GM19468 (cell line): ENCODE measurements at regions not wholly inside any gene's neighbourhood (a gene's known extent, or its start where the extent isn't known, plus 50 kb on each side); places are given as distances from the start of the nearest gene placed in this dataset.

Experiments
- ATAC-seq: cut with Tn5 transposase; IDR thresholded peaks from one replicate; pipeline ENCODE4 v1.9.1; 2021; ENCODE audit warnings: mild to moderate bottlenecking, moderate library complexity, moderate number of reproducible peaks; ENCODE audit not compliant: unreplicated experiment; ENCODE audit errors: extremely low read depth

DNA sequence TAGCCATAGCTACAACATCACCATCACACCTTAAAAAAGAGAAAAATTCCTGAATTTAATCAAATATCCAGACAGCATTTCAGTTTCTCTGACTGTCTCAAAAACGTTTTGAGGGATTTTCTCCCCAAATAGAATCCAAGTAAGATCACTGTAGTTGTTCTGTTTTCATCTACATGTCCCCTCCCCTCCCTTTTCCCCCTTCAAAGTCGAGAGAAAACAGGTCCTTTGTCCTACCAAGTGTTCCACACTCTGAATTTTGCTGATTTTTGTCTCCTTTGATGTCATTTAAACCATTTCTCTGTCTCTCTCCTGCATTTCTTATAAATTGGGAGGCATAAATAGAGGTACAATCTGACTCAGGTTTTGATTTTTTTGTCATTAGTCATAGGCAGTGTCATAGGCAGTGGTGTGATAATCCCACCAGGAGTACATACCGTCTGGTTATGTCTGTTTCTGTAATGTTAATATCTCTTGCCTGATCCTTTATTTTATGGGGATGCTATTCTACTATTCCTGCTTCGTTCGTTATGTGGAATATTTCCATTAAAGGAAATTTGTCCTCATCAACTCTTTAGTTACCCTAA, 348.6 kb downstream of the PTTG2 start:
- ATAC-seq, result no peak

DNA sequence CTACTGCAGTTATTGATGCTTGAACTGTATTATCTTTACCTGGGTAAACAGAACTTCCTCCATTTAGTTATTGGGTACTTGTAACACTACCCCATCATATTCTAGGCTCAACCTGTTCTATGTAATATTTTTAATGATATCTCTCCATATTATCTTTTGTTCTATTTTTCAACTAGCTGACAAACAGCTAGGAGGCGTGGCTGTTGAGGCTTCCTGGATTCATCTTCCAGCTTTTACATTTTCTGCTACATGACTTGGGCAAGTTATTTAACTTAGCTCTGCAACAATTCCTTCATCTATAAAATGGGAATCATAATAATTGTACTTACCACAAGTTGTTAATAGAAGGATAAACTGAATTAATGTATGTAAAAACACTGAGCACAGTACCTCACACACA, 349.3 kb downstream of the PTTG2 start:
- ATAC-seq, result no peak

DNA sequence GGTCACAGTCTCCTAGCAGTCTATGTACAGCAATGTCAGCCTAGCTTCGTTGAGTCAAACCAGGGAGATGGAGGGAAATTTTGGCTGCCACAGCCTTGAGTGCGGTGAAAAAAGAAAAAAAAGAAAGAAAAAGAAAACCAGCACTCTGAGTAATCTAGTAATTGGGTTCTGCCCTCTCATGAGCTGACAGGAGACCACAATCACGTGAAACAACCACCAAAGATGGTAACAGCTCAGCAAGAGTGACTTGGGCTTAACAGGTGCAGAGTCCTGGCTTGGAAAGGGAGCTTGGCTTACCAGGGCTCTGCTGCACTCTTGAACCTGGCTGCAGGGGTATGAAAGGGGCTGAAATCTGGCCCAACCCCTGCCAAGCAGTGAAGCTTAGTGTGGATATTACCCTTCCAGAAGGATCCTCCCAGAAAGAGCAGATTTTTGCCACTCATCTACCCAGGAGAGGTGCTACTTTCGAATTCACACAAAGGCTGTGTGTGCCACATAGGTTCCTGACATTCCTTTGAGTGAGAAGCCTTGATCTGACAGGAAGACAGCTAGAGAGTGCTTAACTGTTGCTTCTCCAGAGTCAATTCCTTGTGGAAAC, 350.3 kb downstream of the PTTG2 start:
- peak; percentile 95 for ATAC-seq

DNA sequence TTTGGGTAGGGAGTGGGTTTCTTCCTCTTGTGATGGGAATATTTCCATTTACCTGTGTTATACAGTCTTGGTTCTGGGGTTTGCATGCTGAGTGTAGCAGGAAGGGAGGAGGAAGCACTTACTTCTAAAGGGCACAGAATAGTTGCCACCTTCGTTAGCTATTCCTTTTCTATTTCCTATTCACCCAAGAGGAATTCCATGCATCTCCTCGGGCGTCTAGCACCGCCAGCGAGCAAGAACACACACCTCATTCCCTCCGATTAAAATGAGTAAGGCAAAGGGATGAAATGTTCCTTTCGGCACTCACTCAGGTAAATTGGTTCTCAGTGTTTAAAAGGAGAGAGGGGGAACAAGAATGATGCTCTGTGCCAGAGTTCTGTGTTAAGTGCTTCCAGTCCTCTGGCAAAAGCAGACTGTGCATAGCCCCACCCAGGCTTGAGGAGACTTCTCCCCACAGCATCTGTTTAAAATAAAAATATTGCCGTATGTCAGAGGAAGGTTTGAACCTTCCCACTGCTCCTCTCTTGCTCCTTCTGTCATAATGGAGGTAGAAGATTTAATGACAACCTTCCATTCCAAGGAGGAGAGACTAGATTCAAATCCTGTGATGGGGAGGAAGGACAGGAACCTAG, 351.4 kb downstream of the PTTG2 start:
- no peak for ATAC-seq

DNA sequence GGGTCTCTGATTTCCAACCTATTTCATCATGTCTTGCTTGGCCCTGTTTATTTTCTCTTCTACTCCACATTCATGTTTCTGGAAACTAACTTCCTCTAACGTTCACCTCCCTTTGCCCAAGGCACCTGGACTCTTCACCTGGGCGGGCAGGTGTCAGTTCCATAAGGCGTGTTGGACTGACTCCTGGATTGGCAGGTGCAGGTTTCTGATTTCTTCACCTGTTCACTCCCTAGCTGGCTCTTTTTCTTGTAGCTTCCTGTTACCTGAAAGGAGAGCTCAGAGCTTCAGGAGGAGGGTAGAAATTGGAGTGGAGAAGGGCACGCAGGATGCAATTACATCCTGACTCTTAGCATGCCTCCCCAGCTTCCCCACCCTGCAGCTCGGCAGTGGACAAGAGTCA, 350.8 kb upstream of the KLF3 start:
- no peak for ATAC-seq

DNA sequence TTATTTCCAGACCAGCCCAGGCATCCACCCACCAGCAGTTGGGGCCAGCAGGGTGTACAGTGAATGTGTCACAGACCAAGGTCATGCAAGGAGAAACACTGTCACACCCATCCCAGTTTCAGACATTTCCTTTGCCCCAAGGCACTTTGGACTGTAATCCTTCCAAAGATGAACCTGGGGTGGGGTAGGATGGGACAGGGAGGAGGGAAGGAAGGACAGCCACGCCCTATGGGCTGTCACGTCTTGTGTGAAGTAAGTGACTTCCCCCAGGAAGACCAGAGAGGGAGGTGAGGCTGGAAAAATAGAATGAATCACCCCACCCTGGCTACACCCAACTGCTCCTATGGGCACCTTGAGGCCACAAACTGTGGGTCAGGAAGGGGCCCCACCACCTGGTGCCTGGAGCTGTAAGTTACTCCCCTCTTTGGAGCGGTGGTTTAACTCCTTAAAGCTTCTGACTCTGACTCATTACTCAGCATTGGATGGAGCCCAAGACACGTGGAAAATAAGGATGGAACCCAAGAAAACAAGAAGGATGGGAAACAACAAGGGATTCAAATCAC, 349.9 kb upstream of the KLF3 start:
- ATAC-seq, result no peak

DNA sequence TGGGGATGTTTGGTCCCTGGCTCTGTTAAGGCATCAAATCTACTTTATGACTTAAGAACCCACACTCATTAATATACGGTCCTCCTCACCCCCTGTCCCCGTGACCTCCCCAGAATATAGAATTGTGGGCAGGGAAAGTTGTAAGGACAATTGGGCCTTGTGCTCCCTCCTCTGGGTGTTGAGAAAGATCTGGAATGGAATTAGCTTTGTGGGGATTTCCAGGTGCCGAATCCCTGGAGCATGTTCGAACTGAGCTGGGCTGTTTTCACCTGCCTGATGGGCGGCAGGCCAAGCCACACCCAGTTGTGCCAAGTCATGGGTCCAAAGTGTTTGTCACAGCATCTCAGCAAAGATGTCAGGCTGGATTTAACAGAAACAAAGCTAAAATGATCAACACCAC, 349.3 kb upstream of the KLF3 start:
- ATAC-seq, result no peak

DNA sequence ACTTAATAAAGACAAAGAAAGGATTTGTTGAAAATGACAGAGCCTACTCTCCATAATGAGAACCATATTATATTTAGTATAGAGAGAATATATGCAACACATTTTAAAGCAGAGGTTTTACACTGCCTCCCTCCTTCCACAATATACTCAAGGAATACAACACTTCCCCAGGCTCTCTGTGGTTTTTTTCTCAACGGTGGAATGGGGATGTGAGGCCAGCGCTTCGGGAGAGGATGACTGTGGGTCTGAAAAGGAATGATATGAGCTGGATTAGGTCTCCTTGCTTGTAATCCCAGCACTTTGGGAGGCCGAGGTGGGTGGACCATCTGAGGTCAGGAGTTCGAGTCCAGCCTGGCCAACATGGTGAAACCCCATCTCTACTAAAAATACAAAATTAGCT, 348.7 kb upstream of the KLF3 start:
- no peak for ATAC-seq

DNA sequence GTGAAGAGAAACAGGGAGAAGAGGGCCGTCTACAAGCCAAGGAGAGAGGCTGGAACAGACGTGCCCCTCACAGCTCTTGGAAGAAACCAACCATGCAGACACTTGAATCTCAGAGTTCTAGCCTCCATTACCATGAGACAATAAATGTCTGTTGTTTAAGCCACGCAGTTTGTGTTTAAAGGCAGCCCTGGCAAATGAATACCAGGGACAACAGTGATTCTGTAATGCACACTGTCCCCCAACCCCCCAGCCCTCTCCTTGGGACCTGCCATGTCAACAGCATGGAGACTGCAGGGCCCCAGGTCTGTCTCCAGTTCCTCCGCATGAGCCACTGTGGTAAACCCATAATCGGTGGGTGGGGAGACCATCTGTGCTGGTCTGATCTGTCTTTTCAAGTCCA, 348.0 kb upstream of the KLF3 start:
- ATAC-seq, result no peak

DNA sequence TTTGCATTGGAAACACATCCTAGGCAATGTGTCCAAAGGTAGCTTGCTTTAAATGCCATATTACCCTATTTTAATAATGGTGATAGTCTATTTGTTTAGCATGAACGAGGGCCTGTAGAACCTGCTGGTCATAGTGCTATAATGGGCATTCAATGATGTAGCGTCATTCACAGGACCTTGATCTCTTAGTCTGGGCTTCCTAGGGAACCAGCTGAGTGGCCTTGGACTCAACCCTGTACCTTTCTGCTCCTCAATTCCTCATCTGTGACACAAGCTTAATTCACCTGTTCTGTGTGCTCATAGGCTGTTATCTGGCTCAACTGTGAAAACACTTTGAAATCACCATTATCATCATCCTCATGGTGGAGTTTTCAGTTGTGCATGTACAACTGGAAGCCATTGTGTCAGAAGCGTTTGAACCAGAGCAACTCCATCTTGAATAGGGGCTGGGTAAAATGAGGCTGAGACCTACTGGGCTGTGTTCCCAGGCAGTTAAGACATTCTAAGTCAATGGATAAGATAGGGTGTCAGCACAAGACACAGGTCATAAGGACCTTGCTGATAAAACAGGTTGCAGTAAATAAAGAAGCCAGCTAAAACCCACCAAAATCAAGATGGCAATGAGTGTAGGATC, 346.8 kb upstream of the KLF3 start:
- ATAC-seq, result no peak

DNA sequence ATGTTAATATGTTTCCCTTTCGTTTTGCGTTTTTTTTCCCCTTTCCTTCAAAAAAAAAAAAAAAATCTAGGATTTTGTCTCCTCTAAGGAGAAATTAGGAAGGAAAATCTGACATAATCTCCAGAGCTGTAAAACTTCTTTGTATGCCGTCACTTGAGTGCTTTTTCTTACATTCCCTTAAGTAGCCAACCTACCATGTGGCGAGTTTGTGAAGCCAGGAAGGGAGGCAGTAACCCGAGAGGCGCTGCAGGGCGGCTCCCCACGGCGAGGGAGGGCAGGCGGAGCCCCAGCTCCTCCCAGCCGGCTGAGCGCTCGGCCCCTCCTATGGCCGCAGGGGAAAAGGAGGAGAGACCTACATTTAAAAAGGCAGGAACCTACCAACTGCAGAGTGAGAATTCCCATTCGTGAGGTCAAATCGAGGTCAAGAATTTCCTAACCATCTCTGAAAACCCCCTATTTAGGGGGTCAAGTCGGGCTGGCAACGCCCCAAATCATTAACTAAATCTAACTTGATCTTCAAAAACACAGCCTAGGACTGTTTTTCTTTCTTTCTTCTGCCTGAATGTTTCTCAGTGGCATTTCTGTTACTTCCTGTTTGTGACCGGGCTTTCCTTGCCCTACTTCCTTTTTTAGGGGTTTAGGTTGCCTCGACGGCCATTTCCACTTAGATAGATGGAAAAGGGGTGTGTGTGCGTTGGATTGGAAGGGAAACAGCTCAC, 345.1 kb upstream of the KLF3 start:
- ATAC-seq, result peak; percentile 65

DNA sequence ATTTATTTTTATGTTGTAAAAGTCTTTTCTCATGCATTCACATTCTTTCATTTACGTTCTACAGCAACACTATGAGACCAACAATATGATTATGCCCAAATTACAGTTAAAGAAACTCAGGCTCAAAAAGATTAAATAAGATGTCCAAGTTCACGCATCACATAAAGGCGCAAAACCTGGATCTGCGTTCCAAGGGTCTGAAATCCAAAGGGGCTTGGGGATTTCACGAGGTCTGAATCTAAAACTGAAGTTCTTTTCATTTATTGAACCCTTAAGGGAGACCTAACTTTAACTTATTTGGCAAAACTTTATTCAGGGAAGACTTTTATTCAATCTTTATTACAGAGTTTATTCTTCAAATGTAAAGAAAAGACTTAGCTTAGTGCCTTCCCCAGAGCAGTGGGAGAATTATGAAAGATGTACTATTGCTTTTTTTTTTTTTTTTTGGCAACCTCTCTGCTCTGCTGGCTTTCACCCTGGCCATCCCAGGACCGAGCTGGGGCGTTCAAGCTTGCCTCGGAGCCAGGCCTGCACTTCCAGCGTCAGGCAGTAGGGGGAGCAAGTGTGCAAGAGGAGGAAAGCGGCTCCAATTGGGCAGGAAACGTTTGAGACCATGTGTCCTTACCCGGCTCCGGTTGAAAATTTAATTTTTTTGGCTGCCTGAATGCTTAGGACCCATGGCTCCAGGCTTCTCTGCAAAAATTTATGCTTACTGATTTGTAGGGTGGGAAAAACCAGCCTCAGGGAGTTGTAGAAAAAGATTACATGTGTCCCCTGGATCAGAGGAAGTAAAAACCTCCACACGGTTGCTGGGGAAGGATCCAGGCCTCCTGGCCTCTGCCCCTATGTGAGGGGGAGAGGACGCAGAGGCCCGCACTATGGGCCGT, 344.3 kb upstream of the KLF3 start:
- ATAC-seq, result peak; percentile 44

DNA sequence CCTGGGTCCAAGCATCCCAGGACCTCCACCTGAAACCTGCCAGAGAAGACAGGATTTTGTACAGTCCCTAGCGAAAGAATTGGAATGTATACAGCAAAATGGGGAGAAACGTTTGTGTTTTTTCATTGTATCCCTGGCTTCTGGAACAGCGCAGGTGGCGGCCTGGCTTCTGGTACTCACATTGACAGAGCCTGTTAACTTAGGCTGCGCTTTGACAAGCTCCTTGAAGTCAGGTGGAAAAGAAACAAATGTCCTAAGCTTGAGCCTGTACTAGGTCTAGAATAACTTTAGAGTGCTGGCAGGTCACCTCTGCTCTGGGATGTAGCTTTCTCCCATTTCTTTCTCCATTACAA, 343.7 kb upstream of the KLF3 start:
- no peak for ATAC-seq

DNA sequence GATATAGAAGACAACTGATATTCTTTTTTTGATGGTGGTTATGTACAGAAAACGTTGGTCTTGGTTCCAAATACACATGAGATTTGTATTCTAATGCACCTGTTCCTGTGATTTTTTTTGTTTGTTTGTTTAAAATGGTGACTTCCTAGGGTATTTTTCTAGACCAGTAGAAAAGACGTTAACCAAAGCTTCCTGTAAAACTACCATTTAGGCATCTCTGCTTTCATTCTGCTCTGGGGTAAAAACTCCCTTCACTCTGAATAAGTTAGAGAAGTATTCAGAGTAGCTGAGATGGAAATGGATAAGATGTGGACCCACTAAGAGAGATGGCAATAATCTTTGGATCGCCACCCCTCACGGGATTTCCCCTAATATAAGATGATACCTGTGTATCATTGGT, 343.2 kb upstream of the KLF3 start:
- ATAC-seq, result no peak

DNA sequence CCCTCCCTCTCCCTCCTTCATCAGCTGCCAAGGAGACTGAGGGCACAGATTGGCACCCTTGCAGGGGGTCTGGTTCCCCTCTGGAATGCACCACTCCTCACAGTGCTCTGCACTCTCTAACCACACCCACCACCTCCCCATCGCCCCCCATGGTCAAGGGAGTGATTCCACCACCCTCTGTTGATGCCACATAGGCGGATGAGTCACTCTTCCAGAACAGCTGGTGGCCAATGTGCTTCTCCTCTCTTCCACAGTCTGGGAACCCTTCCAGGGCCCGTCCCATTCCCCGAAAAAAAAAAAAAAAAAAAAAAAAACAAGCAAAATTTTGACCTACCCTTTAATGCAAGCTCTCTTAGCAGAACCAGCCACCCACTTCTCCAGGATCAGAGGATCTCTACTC, 341.3 kb upstream of the KLF3 start:
- ATAC-seq, result no peak

DNA sequence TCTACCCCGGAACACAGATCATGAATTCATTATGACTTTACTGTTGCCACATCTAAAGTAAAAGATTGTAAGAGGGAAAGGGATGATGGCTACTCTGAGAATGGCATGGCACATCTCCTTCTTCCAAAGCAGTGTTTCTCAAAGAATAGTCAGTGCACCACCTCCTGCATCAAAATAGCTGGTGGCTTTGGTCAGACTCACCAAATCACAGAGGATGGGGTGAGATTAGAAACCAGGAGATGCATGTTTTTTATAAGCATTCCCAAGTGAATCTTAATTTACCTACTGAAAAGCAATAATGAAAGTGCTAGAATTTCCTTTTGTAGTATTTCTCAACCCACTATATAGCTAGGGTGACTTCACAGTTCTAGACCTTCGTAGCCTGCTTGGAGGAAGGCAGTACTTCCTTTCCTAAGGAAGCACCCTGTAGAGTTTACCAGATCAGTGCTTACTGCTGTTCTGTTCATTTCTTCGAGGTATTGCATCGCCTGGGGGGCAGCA, 340.8 kb upstream of the KLF3 start:
- ATAC-seq, result no peak

DNA sequence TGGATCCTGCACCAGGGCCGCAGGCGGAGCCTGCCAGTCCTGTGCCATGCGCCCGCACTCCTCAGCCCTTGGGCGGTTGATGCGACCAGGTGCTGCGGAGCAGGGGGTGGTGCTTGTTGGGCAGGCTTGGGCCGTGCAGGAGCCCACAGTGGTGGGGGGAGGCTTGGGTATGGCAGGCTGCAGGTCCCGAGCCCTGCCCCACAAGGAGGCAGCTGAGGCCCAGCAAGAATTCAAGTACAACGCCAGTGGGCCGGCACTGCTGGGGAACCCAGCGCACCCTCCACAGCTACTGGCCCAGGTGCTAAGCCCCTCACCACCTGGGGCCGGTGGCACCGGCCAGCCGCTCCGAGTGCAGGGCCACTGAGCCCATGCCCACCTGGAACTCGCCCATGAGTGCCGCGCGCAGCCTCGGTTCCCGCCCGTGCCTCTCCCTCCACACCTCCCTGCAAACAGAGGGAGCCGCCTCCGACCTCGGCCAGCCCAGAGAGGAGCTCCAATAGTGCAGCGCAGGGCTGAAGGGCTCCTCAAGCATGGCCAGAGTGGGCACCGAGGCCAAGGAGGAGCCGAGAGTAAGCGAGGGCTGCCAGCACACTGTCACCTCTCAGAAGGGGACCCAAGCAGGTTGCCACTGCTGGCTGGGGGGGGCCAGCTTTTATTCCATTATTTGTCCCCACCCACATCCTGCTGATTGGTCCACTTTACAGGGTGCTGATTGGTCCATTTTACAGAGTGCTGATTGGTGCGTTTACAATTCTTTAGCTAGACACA, 339.0 kb upstream of the KLF3 start:
- no peak for ATAC-seq

DNA sequence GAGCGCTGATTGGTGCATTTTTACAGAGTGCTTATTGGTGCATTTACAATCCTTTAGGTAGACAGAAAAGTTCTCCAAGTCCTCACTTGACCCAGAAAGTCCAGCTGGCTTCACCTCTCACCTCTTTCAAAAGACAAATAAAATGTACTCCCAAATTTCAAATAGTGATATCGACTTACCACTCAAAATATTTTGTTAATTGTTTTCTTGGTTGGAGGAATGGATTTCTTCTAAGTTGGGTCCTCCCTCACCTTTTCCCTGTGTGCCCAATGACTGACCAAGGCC, 338.4 kb upstream of the KLF3 start:
- no peak for ATAC-seq

DNA sequence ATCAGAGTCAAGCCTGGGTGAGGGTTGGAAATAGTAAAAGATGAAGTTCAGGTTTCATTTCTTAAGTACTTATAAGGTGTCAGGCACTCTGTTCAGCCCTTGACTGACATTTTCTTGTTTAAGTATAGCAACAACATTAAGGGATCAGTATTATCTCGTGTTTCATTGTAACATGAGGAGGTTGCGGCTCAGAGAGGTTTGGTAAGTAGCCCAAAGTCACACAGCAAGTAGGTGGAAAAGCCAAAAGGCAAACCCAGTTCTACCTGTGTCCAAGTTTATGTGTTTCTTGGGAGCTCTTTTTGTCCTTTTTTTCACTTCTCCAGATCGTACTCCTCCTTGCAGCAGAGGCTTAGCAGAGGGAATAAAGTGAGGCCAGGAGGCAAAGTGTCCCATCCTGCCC, 337.5 kb upstream of the KLF3 start:
- ATAC-seq, result no peak
